Loucy (cell line): ENCODE measurements at regions not wholly inside any gene's neighbourhood (a gene's known extent, or its start where the extent isn't known, plus 50 kb on each side); places are given as distances from the start of the nearest gene placed in this dataset.

Experiments
- H2AFZ ChIP-seq: fragments of 200-600 bp; sonication (generic); 2 replicates; pipeline ENCODE4 v1.6.0; 2016; ENCODE audit warnings: antibody characterized with exemption, mild to moderate bottlenecking, low read length, moderate library complexity
- H3F3A ChIP-seq: fragments of 200-600 bp; 2 replicates; pipeline ENCODE4 v1.6.0; 2016; ENCODE audit warnings: antibody characterized with exemption, low read depth, mild to moderate bottlenecking
- H3K27me3 ChIP-seq: fragments of 200-600 bp; sonication (generic); 2 replicates; pipeline ENCODE4 v1.6.1; 2014; ENCODE audit warnings: low read length, mild to moderate bottlenecking; ENCODE audit not compliant: insufficient read depth, poor library complexity, severe bottlenecking
- H3K36me3 ChIP-seq: fragments of 200-600 bp; sonication (generic); 2 replicates; pipeline ENCODE4 v1.6.1; 2016; ENCODE audit warnings: low read length; ENCODE audit not compliant: insufficient read depth
- H3K4me1 ChIP-seq: fragments of 200-600 bp; sonication (generic); 2 replicates; pipeline ENCODE4 v1.5.1; 2014; ENCODE audit warnings: low read length, mild to moderate bottlenecking; ENCODE audit not compliant: insufficient read depth, poor library complexity, severe bottlenecking
- H3K4me2 ChIP-seq: fragments of 200-600 bp; sonication (generic); 2 replicates; pipeline ENCODE4 v1.6.0; 2014; ENCODE audit warnings: antibody characterized with exemption, low read length, low read depth, mild to moderate bottlenecking; ENCODE audit not compliant: poor library complexity, severe bottlenecking
- H3K4me3 ChIP-seq: fragments of 200-600 bp; sonication (generic); 2 replicates; pipeline ENCODE4 v1.5.1; 2014; ENCODE audit warnings: low read length, mild to moderate bottlenecking, mixed read lengths; ENCODE audit not compliant: poor library complexity, severe bottlenecking
- H3K79me2 ChIP-seq: fragments of 200-600 bp; sonication (generic); 2 replicates; pipeline ENCODE4 v1.6.1; 2014; ENCODE audit warnings: low read length; ENCODE audit not compliant: insufficient read depth
- H3K9ac ChIP-seq: fragments of 200-600 bp; sonication (generic); 2 replicates; pipeline ENCODE4 v1.6.0; 2014; ENCODE audit warnings: mild to moderate bottlenecking, low read depth, low read length, moderate library complexity; ENCODE audit not compliant: poor library complexity, severe bottlenecking
- H3K9me2 ChIP-seq: fragments of 200-600 bp; sonication (generic); replicated peaks from 2 replicates; pipeline ENCODE4 v1.6.1; 2016; ENCODE audit warnings: low read depth, low read length, mixed read lengths
- H3K9me3 ChIP-seq: fragments of 200-600 bp; sonication (generic); 2 replicates; pipeline ENCODE4 v1.6.1; 2014; ENCODE audit warnings: mild to moderate bottlenecking, antibody characterized with exemption, low read length, low read depth; ENCODE audit not compliant: insufficient read depth
- H4K20me1 ChIP-seq: fragments of 200-600 bp; sonication (generic); 2 replicates; pipeline ENCODE4 v1.6.0; 2014; ENCODE audit warnings: antibody characterized with exemption, low read length, mild to moderate bottlenecking; ENCODE audit not compliant: insufficient read depth, poor library complexity, severe bottlenecking
- CTCF ChIP-seq: fragments of 200-600 bp; sonication (generic); conservative IDR thresholded peaks from 2 replicates; pipeline ENCODE4 v1.5.1; 2014; ENCODE audit warnings: mild to moderate bottlenecking, antibody characterized with exemption, low read length
- EZH2phosphoT487 ChIP-seq: fragments of 200-600 bp; IDR thresholded peaks from 2 replicates; pipeline ENCODE4 v1.6.1; 2018; ENCODE audit warnings: antibody characterized with exemption, mild to moderate bottlenecking, moderate library complexity, borderline replicate concordance

GRCh38 chr12:88996200-88996788 lies 356.0 kb downstream of the DUSP6 start:
- Histone ChIP-seq H2AFZ (no peak overlapping the region), H3K4me3 (no peak overlapping the region), H3K36me3 (no peaks in the 10 kb centered on the region), H3K4me1 (no peaks in the 10 kb centered on the region), H3F3A (no peaks in the 10 kb centered on the region), H3K9me3 (no peaks in the 10 kb centered on the region), H3K9ac (no peak overlapping the region), H3K79me2 (no peaks in the 10 kb centered on the region), H3K9me2 (no peaks in the 10 kb centered on the region), H4K20me1 (no peaks in the 10 kb centered on the region), H3K4me2 (no peak overlapping the region), H3K27me3 (no peaks in the 10 kb centered on the region)
- no peak for TF ChIP-seq EZH2phosphoT487
- TF ChIP-seq CTCF = no peak

GRCh38 chr12:88994971-88995370 lies 357.3 kb downstream of the DUSP6 start:
- Histone ChIP-seq H3K4me3 (no peak overlapping the region), H3K4me1 (no peaks in the 10 kb centered on the region), H3K9me3 (no peaks in the 10 kb centered on the region), H4K20me1 (no peaks in the 10 kb centered on the region), H3K4me2 (no peak overlapping the region), H2AFZ (no peak overlapping the region), H3K79me2 (no peaks in the 10 kb centered on the region), H3F3A (no peaks in the 10 kb centered on the region), H3K9me2 (no peaks in the 10 kb centered on the region), H3K36me3 (no peaks in the 10 kb centered on the region), H3K27me3 (no peaks in the 10 kb centered on the region), H3K9ac (no peak overlapping the region)
- TF ChIP-seq EZH2phosphoT487 = no peak
- TF ChIP-seq CTCF = no peak

- Histone ChIP-seq H3F3A (no peaks in the 10 kb centered on the region), H3K79me2 (no peaks in the 10 kb centered on the region), H3K4me1 (no peaks in the 10 kb centered on the region), H4K20me1 (no peaks in the 10 kb centered on the region), H3K36me3 (no peaks in the 10 kb centered on the region), H3K9me3 (no peaks in the 10 kb centered on the region), H3K4me3 (no peak overlapping the region), H3K9ac (no peak overlapping the region), H3K4me2 (no peak overlapping the region), H3K27me3 (no peaks in the 10 kb centered on the region), H3K9me2 (no peaks in the 10 kb centered on the region), H2AFZ (no peak overlapping the region)
- TF ChIP-seq CTCF = no peak
- no peak for TF ChIP-seq EZH2phosphoT487
Observed at GRCh38 chr12:88994537-88994936, 357.8 kb downstream of the DUSP6 start.
